Thyroid gland (tissue), 4 donors: ENCODE measurements at regions not wholly inside any gene's neighbourhood (a gene's known extent, or its start where the extent isn't known, plus 50 kb on each side); places are given as distances from the start of the nearest gene placed in this dataset.

ENCODE experiments used
- DNase-seq, 2 donors: peaks; one replicate each; pipeline ENCODE4 v3.0.0-alpha.2; 2019
- H3K27ac ChIP-seq, 3 donors: fragments of 200-600 bp; sonication (generic); 1 replicate in 2 of 3; 2 replicates in 1 of 3; pipeline ENCODE4 v1.5.1; 2016 to 2019; ENCODE audit warnings: mild to moderate bottlenecking in 1 of 3, moderate library complexity in 1 of 3
- H3K27me3 ChIP-seq: fragments of 200-600 bp; sonication (generic); one replicate; pipeline ENCODE4 v1.5.1; 2019
- H3K36me3 ChIP-seq, 2 donors: fragments of 200-600 bp; sonication (generic); one replicate each; pipeline ENCODE4 v1.5.1; 2016 to 2019
- H3K4me1 ChIP-seq, 2 donors: fragments of 200-600 bp; sonication (generic); one replicate each; pipeline ENCODE4 v1.5.1; 2017 to 2019
- H3K4me3 ChIP-seq, 3 donors: fragments of 200-600 bp; sonication (generic); replicated peaks in 1 of 3; 1 replicate in 2 of 3; 2 replicates in 1 of 3; pipeline ENCODE4 v1.5.1; 2016; ENCODE audit warnings: mild to moderate bottlenecking in 1 of 3
- H3K9me3 ChIP-seq: fragments of 200-600 bp; sonication (generic); one replicate; pipeline ENCODE4 v1.5.1; 2017
- POLR2A ChIP-seq, 2 donors: fragments of 450-650 bp; IDR thresholded peaks; one replicate each; pipeline ENCODE4 v1.6.1; 2017; ENCODE audit warnings: antibody characterized with exemption in 2 of 2, mild to moderate bottlenecking in 2 of 2, moderate library complexity in 1 of 2
- WGBS, 2 donors: methylation state at CpG; one replicate each; pipeline ENCODE4 v1.1.5; 2017; 5-methylcytosine and 5-hydroxymethylcytosine counted together
- intact Hi-C: fragments of 100-400 bp; cut with DNase I; formaldehyde crosslinking; loops from one replicate; pipeline ENCODE4 v1.15.1; 2023
- TF ChIP-seq, protein P1 (sequence below), 6 experiments: fragments of 200-600 bp in 3 of 6; fragments of 450-650 bp in 3 of 6; sonication (generic) in 3 of 6; IDR thresholded peaks; one replicate each; pipeline ENCODE4 v1.5.1; 2016 to 2019; ENCODE audit warnings: antibody characterized with exemption in 6 of 6, mild to moderate bottlenecking in 2 of 6, inconsistent platforms in 1 of 6, moderate library complexity in 1 of 6

DNA sequence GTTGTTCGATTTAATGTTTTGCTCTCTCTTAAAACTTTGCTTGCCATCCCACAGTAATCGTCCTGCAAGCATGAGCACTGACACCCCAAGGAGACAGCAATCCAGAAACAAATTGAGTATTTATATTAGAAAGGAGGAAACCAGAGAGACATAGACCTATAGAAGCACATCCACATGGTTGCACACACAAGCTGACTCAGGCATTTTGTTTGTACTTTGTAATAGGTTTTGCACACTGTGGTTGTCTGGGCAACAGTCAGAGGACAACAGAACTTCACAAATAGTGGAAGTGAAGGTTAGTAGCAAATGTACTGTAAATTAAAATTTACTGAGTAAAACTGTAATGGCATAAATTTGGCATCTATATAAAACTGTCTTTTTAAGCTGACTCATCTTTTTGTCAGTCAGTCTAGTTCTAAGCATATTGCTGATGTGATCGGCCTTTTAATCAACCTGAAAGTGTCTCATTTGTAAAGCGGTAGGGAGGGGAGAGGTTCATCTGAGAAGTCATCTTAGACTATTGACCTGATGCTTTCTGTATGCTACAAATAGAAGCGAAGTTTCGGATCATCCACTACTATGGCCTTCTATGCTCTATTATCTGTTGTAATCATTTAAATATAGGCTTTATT, 1624.7 kb downstream of the ARAP2 start:
- Histone ChIP-seq H3K27me3 (no peaks in the 10 kb centered on the region), H3K9me3 (no peaks in the 10 kb centered on the region), H3K36me3 (no peaks in the 10 kb centered on the region), H3K27ac (no peak overlapping the region), H3K4me1 (no peaks in the 10 kb centered on the region), H3K4me3 (no peak overlapping the region)
- intact Hi-C loops = no loop called here
- peak in 1 of 2 donors; percentile 4 for DNase-seq
- WGBS, 2 donors = 75 to 77% methylated on average over 6 of the region's 6 CpGs
- TF ChIP-seq, protein P1, sequence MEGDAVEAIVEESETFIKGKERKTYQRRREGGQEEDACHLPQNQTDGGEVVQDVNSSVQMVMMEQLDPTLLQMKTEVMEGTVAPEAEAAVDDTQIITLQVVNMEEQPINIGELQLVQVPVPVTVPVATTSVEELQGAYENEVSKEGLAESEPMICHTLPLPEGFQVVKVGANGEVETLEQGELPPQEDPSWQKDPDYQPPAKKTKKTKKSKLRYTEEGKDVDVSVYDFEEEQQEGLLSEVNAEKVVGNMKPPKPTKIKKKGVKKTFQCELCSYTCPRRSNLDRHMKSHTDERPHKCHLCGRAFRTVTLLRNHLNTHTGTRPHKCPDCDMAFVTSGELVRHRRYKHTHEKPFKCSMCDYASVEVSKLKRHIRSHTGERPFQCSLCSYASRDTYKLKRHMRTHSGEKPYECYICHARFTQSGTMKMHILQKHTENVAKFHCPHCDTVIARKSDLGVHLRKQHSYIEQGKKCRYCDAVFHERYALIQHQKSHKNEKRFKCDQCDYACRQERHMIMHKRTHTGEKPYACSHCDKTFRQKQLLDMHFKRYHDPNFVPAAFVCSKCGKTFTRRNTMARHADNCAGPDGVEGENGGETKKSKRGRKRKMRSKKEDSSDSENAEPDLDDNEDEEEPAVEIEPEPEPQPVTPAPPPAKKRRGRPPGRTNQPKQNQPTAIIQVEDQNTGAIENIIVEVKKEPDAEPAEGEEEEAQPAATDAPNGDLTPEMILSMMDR (IDR thresholded peaks at IDR 0.05) = no peak
- TF ChIP-seq POLR2A (IDR thresholded peaks at IDR 0.05) = no peak

GRCh38 chr4:34628471-34628870, 1615.8 kb downstream of the ARAP2 start:
- no peaks in the 10 kb centered on the region for H3K9me3 ChIP-seq
- H3K36me3 ChIP-seq = no peaks in the 10 kb centered on the region
- no peak overlapping the region for H3K4me3 ChIP-seq
- TF ChIP-seq, protein P1 (IDR thresholded peaks at IDR 0.05) = no peak
- no peak for TF ChIP-seq POLR2A (IDR thresholded peaks at IDR 0.05)
- 87 to 90% methylated on average over 2 of the region's 2 CpGs for WGBS, 2 donors
- no peak for DNase-seq
- H3K27me3 ChIP-seq = no peaks in the 10 kb centered on the region
- no peak overlapping the region for H3K27ac ChIP-seq
- intact Hi-C loops = no loop called here
- H3K4me1 ChIP-seq = no peaks in the 10 kb centered on the region

- H3K27me3 ChIP-seq = no peaks in the 10 kb centered on the region
- intact Hi-C loops = no loop called here
- H3K4me1 ChIP-seq = no peaks in the 10 kb centered on the region
- H3K9me3 ChIP-seq = no peaks in the 10 kb centered on the region
- no peak for DNase-seq
- WGBS, 2 donors = 91 to 92% methylated on average over 2 of the region's 2 CpGs
- no peak overlapping the region for H3K27ac ChIP-seq
- no peaks in the 10 kb centered on the region for H3K36me3 ChIP-seq
- TF ChIP-seq POLR2A (IDR thresholded peaks at IDR 0.05) = no peak
- TF ChIP-seq, protein P1 (IDR thresholded peaks at IDR 0.05) = no peak
- H3K4me3 ChIP-seq = no peak overlapping the region
These were observed 1614.9 kb downstream of the ARAP2 start for GRCh38 chr4:34629451-34629850.

- no peak for DNase-seq
- H3K27me3 ChIP-seq = no peaks in the 10 kb centered on the region
- H3K36me3 ChIP-seq = no peaks in the 10 kb centered on the region
- TF ChIP-seq POLR2A (IDR thresholded peaks at IDR 0.05) = no peak
- TF ChIP-seq, protein P1 (IDR thresholded peaks at IDR 0.05) = no peak
- 75 to 90% methylated on average over 2 of the region's 2 CpGs for WGBS, 2 donors
- intact Hi-C loops = no loop called here
- H3K9me3 ChIP-seq = no peaks in the 10 kb centered on the region
- H3K27ac ChIP-seq = no peak overlapping the region
- no peak overlapping the region for H3K4me3 ChIP-seq
- H3K4me1 ChIP-seq = no peaks in the 10 kb centered on the region
These were observed 1611.1 kb downstream of the ARAP2 start for GRCh38 chr4:34633241-34633640.

DNA sequence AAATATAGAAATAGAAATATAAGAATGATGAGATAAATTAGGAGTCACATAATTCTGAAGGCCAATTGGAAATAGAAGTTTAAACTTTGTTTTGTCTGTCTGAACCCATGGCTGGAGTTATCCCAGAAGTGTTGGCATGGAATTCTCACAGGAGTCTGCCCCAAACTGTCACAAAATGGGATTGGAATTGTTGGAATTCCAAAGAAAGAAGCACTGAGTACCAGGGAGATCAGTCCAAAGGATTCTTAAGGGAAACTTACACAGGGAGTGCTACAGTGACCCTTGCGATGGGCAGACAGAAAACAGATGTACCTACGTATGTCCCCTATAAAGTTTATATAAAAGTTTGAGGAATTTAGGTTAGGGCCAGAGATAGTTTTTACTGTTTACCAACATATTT, 1607.7 kb downstream of the ARAP2 start:
- no peak for DNase-seq
- Histone ChIP-seq H3K27ac (no peak overlapping the region), H3K27me3 (no peaks in the 10 kb centered on the region), H3K36me3 (no peaks in the 10 kb centered on the region), H3K4me1 (no peaks in the 10 kb centered on the region), H3K9me3 (no peaks in the 10 kb centered on the region), H3K4me3 (no peak overlapping the region)
- 84 to 90% methylated on average over 2 of the region's 2 CpGs for WGBS, 2 donors
- TF ChIP-seq POLR2A (IDR thresholded peaks at IDR 0.05) = no peak
- TF ChIP-seq, protein P1 (IDR thresholded peaks at IDR 0.05) = no peak
- intact Hi-C loops = no loop called here
